ENCODE measurements at regions not wholly inside any gene's neighbourhood (a gene's known extent, or its start where the extent isn't known, plus 50 kb on each side); places are given as distances from the start of the nearest gene placed in this dataset.
"Not testable (repeated sequence)": the region's sequence is repeated elsewhere in the genome, so short reads cannot be mapped to it uniquely, and the experiment has no call there.

GRCh38 chr10:8396675-8397074, 342.2 kb downstream of the GATA3 start:
- DNase-seq, result no peak

GRCh38 chr10:8398771-8399170, 344.3 kb downstream of the GATA3 start:
- DNase-seq, result no peak

GRCh38 chr10:8400151-8400550, 345.7 kb downstream of the GATA3 start:
- DNase-seq, result no peak

GRCh38 chr10:8400892-8401291, 346.4 kb downstream of the GATA3 start:
- no peak for DNase-seq

GRCh38 chr10:8401531-8401930, 347.0 kb downstream of the GATA3 start:
- DNase-seq, result no peak

- DNase-seq, result no peak
These were observed 348.1 kb downstream of the GATA3 start for GRCh38 chr10:8402576-8402975.

GRCh38 chr10:8403711-8404371, 349.4 kb downstream of the GATA3 start:
- no peak for DNase-seq

GRCh38 chr10:8404721-8405120, 350.2 kb downstream of the GATA3 start:
- DNase-seq, result no peak

- no peak for DNase-seq
These were observed 351.1 kb downstream of the GATA3 start for GRCh38 chr10:8405596-8405995.

- no peak for DNase-seq
These were observed 353.1 kb downstream of the GATA3 start for GRCh38 chr10:8407501-8408021.

- DNase-seq, result no peak
These were observed 356.0 kb downstream of the GATA3 start for GRCh38 chr10:8410506-8410905.

GRCh38 chr10:8412541-8412940, 358.1 kb downstream of the GATA3 start:
- DNase-seq, result no peak

- DNase-seq, result not testable (repeated sequence)
These were observed 360.5 kb downstream of the GATA3 start for GRCh38 chr10:8415029-8415428.

GRCh38 chr10:8416192-8416701, 361.8 kb downstream of the GATA3 start:
- no peak for DNase-seq

GRCh38 chr10:8416760-8417159, 362.3 kb downstream of the GATA3 start:
- DNase-seq, result no peak

GRCh38 chr10:8417631-8418030, 363.1 kb downstream of the GATA3 start:
- no peak for DNase-seq

- no peak for DNase-seq
These were observed 364.1 kb downstream of the GATA3 start for GRCh38 chr10:8418631-8419030.

GRCh38 chr10:8420182-8420581, 365.7 kb downstream of the GATA3 start:
- DNase-seq, result no peak

- no peak for DNase-seq
These were observed 370.2 kb downstream of the GATA3 start for GRCh38 chr10:8424555-8425211.

GRCh38 chr10:8428654-8429053, 374.2 kb downstream of the GATA3 start:
- DNase-seq, result no peak

- no peak for DNase-seq
These were observed 375.8 kb downstream of the GATA3 start for GRCh38 chr10:8430321-8430720.

GRCh38 chr10:8431511-8431910, 377.0 kb downstream of the GATA3 start:
- DNase-seq, result no peak

GRCh38 chr10:8435186-8436055, 380.9 kb downstream of the GATA3 start:
- DNase-seq, result no peak

Data from DMS79 treated with DMSO at 0.1 percent for 48 hours (cell line).